ENCODE measurements at regions not wholly inside any gene's neighbourhood (a gene's known extent, or its start where the extent isn't known, plus 50 kb on each side); places are given as distances from the start of the nearest gene placed in this dataset.

DNA sequence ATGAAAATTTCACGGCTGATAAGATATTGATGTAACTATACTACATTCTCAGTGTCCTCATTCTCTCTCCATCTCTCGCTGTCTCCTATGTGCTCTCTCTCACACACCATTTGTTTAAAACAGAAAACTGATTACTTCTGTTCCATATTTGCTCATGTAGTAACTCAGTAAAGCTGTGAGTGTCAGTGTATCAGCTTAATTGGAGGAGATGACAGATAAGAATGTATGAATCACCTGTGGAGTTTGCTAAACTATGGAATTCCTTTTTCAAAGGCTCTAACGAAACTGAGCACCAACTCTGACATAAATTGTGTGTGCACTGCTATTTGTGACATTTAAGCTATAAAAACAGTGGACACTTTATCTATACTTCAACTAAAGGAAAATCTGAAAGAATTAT is 1080.0 kb downstream of the DSC3 start:
- TF ChIP-seq, protein P1, sequence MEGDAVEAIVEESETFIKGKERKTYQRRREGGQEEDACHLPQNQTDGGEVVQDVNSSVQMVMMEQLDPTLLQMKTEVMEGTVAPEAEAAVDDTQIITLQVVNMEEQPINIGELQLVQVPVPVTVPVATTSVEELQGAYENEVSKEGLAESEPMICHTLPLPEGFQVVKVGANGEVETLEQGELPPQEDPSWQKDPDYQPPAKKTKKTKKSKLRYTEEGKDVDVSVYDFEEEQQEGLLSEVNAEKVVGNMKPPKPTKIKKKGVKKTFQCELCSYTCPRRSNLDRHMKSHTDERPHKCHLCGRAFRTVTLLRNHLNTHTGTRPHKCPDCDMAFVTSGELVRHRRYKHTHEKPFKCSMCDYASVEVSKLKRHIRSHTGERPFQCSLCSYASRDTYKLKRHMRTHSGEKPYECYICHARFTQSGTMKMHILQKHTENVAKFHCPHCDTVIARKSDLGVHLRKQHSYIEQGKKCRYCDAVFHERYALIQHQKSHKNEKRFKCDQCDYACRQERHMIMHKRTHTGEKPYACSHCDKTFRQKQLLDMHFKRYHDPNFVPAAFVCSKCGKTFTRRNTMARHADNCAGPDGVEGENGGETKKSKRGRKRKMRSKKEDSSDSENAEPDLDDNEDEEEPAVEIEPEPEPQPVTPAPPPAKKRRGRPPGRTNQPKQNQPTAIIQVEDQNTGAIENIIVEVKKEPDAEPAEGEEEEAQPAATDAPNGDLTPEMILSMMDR (IDR thresholded peaks at IDR 0.05) = no peak

DNA sequence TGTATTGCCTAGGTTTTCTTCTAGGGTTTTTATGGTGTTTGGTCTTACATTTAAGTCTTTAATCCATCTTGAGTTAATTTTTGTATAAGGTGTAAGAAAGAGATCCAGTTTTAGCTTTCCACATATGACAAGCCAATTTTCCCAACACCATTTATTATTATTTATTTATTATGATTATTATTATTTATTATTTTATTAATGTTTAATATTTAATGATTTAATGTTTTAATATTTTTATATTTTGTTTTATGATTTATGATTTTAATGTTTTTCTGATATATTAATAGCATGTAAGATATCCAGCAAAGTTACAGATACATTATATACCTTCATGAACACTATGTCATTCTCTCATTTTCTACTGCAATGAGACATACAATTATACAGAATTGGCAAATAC is 1082.0 kb downstream of the DSC3 start:
- TF ChIP-seq, protein P1 (IDR thresholded peaks at IDR 0.05) = no peak

DNA sequence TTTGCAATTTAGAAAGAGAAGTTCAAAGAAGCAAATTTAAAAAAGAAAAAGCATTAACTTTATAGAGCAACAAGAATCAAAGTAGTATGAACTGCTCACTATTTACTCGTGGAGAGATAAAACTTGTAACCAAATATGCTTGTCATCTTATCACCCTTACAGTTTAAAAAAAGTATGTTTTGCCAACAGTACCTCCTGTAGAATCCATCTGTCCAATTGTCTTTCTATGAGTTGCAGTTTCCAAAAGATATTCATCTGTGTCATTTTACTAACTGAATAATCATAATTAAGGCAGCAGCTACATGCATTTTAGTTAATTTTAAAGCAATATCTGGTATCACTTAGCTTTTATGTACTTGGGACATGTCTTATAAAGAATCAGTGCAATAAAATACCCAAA is 1112.3 kb downstream of the DSC3 start:
- TF ChIP-seq, protein P1 (IDR thresholded peaks at IDR 0.05) = no peak

DNA sequence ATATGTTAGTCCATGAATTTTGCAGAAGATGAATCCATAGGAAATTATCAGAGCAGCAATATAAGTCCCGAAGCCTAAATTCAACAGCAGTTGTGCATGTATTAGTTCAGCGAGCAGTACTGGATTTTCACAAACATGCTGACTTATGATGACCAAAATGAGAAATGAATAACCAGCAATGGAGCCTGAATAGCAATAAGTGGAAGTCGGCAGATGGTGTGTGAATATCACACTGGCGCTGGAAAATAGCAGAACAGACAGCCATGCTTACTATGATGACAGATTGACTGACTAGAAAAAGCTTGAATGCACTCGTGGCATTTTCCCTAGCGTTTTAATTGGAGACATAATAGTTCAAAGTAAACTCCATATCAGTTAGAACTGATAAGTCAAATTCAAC is 1114.5 kb downstream of the DSC3 start:
- TF ChIP-seq, protein P1 (IDR thresholded peaks at IDR 0.05) = no peak

DNA sequence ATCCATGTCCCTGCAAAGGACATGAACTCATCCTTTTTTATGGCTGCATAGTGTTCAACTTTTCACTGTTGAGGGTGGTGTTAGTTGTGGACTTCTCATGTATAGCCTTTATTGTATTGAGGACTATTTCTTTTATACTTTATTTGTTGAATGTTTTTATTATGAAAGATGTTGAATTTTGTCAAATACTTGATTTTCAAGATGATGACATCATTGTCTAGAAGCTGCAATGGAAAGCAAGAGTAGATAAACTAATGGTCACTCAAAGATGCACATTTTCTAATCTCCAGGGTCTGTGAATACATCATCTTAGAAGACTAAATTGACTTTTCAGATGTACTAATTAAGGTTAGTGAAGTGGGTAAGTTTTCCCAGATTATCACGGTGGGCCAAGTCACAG is 1117.0 kb downstream of the DSC3 start:
- TF ChIP-seq, protein P1 (IDR thresholded peaks at IDR 0.05) = no peak

DNA sequence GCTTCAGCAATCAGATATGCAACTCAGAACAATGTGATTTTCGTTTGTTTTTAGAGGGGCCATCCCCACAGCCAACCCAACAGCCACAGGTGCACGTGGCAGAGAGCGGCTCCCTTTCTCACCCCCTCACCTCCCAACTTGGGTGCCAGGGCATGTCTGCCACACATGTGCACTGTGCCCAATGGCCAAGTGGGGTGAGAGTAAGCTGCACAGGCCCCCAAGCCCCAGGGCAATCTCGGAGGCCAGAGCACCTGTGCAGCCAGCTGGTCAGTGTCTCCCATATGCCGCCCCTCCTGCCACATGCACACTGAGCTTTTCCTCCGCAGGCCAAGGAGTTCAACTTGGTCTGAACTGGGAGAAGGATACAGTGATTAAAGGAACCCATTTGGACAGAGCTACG is 1130.2 kb downstream of the DSC3 start:
- TF ChIP-seq, protein P1 (IDR thresholded peaks at IDR 0.05) = no peak

DNA sequence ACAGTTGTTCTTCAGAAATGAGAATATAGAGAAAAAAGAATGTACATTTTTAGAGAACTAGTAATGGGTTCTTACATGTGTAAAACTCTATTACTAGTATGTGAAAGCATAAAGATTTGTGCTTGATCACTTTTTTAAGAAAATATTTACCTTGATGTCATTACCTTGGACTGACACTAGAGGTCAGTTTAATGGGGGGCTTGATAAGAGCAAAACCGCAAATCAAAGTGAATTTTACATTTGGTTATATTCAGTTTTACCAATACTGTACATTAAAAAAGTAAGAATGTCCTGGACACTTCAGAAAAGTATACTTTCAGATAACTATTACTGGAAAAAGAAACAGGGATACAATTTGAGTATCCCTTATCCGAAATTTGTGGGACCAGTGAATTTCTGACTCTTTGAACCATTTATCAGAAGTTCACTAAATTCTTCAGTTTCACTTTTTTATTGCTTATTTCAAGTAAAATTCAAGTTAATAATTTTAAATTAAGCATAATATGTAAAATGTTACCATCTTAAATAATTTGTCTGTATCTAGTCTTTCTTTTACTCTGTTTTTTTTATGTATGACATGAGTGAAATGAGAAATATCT is 1149.5 kb downstream of the DSC3 start:
- TF ChIP-seq, protein P1 (IDR thresholded peaks at IDR 0.05) = peak; percentile 77

DNA sequence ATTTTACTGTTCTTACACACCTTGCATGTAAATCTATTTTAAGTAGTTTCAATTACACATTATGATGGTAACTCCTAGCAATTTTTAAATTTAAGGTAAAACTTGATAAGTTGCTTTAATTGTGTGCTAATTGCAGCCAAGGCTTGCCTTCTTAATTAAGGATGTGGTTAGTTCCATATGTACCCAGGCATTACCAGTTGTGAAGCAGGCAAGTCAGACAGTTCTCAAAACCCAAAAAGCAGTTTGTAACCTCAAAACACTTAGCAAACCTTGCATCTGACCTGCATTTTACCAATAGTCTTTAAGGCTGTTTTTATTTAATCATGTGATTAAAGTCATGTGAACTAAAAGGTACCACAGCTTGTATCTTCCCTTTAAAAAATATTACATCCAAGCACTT is 1159.4 kb downstream of the DSC3 start:
- TF ChIP-seq, protein P1 (IDR thresholded peaks at IDR 0.05) = no peak
